NB4 (cell line): ENCODE measurements at regions not wholly inside any gene's neighbourhood (a gene's known extent, or its start where the extent isn't known, plus 50 kb on each side); places are given as distances from the start of the nearest gene placed in this dataset.

Experiments used
- DNase-seq: peaks from one replicate; pipeline ENCODE4 v3.0.0; 2010; ENCODE audit warnings: low read depth
- H3K4me3 ChIP-seq: one replicate; pipeline ENCODE4 v1.5.1; 2011; ENCODE audit warnings: mild to moderate bottlenecking, low read depth, low read length, moderate library complexity
- MYC ChIP-seq: IDR thresholded peaks from 2 replicates; pipeline ENCODE4 v1.6.1; 2011; ENCODE audit warnings: low read depth, low read length
- POLR2A ChIP-seq: IDR thresholded peaks from 2 replicates; pipeline ENCODE4 v1.6.1; 2011; ENCODE audit warnings: mild to moderate bottlenecking; ENCODE audit not compliant: insufficient read length; ENCODE audit errors: extremely low read depth
- TF ChIP-seq, protein P1 (sequence below): IDR thresholded peaks from 2 replicates; pipeline ENCODE4 v1.6.1; 2011; ENCODE audit warnings: low read depth, low read length
- TF ChIP-seq, protein P2 (sequence below): IDR thresholded peaks from one replicate; pipeline ENCODE4 v1.5.1; 2012; ENCODE audit warnings: low read depth, low read length

DNA sequence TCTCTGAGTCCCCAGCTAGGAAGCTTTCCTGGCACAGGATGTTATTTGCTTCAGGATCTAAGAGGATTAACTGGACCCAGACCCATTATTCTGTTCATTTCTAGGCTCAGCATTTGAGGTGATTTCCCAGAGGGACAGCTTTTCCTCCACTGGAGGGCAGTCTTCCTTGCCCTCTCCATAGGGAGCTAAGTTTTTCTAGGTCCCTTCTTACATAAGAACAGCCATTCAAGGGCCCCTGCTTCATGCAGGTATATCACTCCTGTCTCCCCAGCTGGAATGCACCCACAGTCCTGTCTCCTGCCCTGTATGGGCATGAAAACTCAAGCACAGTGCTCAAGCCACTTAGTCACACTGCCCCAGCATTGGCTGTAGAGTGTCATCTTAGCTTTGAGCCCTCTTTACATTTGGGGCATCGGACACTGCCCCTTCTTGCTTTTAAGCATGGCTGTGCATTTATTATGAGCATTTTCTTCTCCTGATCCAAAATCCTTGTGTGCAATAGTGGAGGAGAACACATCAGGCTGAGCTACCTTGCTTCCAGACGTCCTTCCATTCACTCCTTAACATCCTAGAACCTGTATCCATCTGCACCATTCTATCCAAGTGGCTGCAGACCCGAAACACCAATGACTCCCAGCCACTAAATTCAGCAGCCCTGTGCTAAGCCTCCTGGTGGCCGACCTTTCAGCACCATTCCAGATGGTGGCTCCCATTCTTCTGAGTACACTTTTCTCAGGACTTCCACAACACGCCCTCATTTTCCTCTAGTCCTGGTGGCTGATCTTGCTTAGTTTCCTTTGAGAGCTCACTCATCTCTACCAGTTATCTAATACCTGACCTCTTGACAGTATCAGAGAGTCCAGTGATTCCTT is 80.0 kb downstream of the COPS8 start:
- H3K4me3 ChIP-seq, result no peak overlapping the region
- DNase-seq, result peak; percentile 28
- TF ChIP-seq MYC, result no peak
- no peak for TF ChIP-seq POLR2A
- TF ChIP-seq, protein P1, sequence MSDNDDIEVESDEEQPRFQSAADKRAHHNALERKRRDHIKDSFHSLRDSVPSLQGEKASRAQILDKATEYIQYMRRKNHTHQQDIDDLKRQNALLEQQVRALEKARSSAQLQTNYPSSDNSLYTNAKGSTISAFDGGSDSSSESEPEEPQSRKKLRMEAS, result no peak
- TF ChIP-seq, protein P2, sequence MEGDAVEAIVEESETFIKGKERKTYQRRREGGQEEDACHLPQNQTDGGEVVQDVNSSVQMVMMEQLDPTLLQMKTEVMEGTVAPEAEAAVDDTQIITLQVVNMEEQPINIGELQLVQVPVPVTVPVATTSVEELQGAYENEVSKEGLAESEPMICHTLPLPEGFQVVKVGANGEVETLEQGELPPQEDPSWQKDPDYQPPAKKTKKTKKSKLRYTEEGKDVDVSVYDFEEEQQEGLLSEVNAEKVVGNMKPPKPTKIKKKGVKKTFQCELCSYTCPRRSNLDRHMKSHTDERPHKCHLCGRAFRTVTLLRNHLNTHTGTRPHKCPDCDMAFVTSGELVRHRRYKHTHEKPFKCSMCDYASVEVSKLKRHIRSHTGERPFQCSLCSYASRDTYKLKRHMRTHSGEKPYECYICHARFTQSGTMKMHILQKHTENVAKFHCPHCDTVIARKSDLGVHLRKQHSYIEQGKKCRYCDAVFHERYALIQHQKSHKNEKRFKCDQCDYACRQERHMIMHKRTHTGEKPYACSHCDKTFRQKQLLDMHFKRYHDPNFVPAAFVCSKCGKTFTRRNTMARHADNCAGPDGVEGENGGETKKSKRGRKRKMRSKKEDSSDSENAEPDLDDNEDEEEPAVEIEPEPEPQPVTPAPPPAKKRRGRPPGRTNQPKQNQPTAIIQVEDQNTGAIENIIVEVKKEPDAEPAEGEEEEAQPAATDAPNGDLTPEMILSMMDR, result peak; percentile 57

DNA sequence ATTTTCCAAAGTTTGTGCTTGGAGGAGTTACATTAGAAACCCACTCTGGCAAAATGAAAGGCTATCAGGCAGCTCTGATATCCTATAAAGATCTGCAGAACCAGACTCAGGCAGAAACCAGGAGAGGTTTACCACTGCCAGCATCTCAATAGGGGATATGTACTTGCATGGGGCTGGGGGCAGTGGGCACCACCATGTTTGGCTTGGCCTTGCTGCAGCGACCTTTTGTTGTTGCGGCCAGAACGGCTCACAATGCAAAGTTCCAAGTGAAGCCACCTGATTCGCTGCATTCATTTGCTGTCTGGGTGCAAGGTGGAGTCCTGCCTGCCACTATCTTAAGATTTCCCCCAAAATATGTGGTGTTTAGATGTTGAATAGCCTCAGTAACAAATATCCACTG is 81.3 kb downstream of the COPS8 start:
- no peak for DNase-seq
- H3K4me3 ChIP-seq, result no peak overlapping the region
- TF ChIP-seq, protein P1, result no peak
- TF ChIP-seq POLR2A (no peak), MYC (no peak)
- TF ChIP-seq, protein P2, result no peak

DNA sequence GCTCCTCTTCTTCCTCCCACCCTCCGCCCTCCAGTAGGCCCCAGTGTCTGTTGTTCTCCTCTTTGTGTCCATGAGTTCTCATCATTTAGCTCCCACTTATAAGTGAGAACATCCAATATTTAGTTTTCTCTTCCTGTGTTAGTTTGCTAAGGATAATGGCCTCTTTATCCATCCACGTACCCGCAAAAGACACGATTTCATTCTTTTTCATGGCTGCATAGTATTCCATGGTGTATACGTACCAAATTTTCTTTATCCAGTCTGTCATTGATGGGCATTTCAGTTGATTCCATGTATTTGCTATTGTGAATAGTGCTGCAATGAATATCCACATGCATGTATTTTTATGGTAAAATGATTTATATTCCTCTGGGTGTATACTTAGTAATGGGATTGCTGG is 82.2 kb downstream of the COPS8 start:
- H3K4me3 ChIP-seq, result no peak overlapping the region
- TF ChIP-seq, protein P2, result no peak
- TF ChIP-seq, protein P1, result no peak
- TF ChIP-seq POLR2A, result no peak
- TF ChIP-seq MYC, result no peak
- DNase-seq, result no peak

DNA sequence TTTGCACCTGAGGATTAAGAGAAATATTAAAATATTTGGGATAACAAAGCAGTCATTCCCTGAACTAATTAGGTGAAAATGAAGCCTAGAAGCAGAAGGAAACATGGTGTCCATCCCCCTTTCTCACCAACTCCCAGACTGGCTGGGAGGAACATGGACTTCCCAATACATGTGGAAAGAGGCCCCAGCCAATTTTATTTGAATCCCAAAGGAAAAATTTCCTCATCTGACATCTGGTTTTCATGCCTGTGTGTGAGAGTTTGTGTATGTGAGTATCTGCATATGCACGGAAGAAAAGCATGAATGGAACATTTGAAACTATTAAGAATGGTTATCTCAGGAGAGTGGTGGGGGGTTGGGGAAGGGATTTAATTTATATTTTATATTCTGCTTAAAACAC is 84.3 kb downstream of the COPS8 start:
- DNase-seq, result no peak
- no peak overlapping the region for H3K4me3 ChIP-seq
- TF ChIP-seq POLR2A (no peak), MYC (no peak)
- TF ChIP-seq, protein P2, result no peak
- TF ChIP-seq, protein P1, result no peak

DNA sequence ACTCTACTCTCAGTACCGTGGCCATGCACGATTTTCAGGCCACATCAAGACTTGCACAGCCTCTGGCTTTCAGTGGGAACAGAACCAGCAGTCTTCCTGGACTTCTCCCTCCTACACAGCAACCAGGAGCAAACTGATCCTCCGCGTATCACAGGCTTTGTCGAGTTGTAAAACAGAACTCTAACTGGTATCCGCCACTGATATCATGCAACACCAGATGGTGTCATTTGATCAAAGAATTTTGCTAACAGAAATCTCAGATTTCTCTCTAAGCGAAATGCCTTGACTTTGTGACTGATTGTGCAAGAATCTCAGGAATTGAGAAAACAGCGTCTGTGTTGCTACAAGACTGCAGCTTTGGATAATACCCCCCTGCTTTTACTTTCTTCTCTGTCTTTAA is 85.7 kb downstream of the COPS8 start:
- no peak overlapping the region for H3K4me3 ChIP-seq
- DNase-seq, result peak; percentile 14
- TF ChIP-seq, protein P2, result no peak
- TF ChIP-seq MYC (no peak), POLR2A (no peak)
- TF ChIP-seq, protein P1, result no peak
